ENCODE measurements at regions not wholly inside any gene's neighbourhood (a gene's known extent, or its start where the extent isn't known, plus 50 kb on each side); places are given as distances from the start of the nearest gene placed in this dataset.

GRCh38 chr10:53569455-53569854, 796.9 kb upstream of the MBL2 start:
- TF ChIP-seq POLR2A (IDR thresholded peaks at IDR 0.05): no peak
- TF ChIP-seq CTCF (IDR thresholded peaks at IDR 0.05 in 8 of 11, conservative IDR thresholded peaks at IDR 0.05 in 3 of 11): no peak
- TF ChIP-seq POLR2AphosphoS5 (IDR thresholded peaks at IDR 0.05): no peak
